GM10248 (cell line): ENCODE measurements at regions not wholly inside any gene's neighbourhood (a gene's known extent, or its start where the extent isn't known, plus 50 kb on each side); places are given as distances from the start of the nearest gene placed in this dataset.

ENCODE experiments used
- CTCF ChIA-PET: fragments of 300-600 bp; sonication (Branson Sonifier 250); formaldehyde crosslinking; extraction: SDS; loops from one replicate; lab custom pipeline; 2021; ENCODE audit warnings: antibody characterized with exemption; lab: Yijun Ruan, JAX
- POLR2A ChIA-PET: fragments of 350-650 bp; sonication (Branson Sonifier 250); formaldehyde crosslinking; extraction: SDS; loops from one replicate; lab custom pipeline; 2020; ENCODE audit warnings: antibody characterized with exemption; lab: Yijun Ruan, JAX
- DNase-seq: peaks from one replicate; pipeline ENCODE4 v3.0.0; 2012; ENCODE audit errors: extremely low spot score
- TF ChIP-seq, protein P1 (sequence below): IDR thresholded peaks from 2 replicates; pipeline ENCODE4 v1.5.1; 2012; ENCODE audit warnings: mild to moderate bottlenecking, low read depth; ENCODE audit errors: extremely low read depth, missing control alignments, control extremely low read depth

DNA sequence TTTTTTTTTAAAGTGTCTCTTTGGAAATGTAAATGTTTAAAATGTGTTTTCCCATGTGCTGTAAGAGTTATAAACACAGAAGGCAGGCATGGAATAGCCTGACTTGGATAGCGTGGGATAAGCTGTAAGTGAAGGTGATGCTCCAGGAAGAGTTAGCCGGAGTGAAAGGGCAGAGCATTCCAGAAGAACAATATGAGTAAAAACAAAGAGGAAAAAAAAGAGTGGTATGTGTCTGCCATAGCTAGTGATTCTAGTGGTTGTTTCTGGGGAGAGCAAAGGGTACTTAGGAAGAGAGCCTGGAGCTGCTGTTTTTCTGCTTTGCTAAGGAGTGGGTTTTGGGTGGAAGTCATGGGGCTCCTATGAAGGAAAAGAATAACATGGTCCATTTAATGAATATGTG lies 126.9 kb upstream of the DLGAP1 start:
- no peak for DNase-seq
- TF ChIP-seq, protein P1, sequence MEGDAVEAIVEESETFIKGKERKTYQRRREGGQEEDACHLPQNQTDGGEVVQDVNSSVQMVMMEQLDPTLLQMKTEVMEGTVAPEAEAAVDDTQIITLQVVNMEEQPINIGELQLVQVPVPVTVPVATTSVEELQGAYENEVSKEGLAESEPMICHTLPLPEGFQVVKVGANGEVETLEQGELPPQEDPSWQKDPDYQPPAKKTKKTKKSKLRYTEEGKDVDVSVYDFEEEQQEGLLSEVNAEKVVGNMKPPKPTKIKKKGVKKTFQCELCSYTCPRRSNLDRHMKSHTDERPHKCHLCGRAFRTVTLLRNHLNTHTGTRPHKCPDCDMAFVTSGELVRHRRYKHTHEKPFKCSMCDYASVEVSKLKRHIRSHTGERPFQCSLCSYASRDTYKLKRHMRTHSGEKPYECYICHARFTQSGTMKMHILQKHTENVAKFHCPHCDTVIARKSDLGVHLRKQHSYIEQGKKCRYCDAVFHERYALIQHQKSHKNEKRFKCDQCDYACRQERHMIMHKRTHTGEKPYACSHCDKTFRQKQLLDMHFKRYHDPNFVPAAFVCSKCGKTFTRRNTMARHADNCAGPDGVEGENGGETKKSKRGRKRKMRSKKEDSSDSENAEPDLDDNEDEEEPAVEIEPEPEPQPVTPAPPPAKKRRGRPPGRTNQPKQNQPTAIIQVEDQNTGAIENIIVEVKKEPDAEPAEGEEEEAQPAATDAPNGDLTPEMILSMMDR: no peak
- ChIA-PET CTCF (no interaction called here), POLR2A (no interaction called here)

DNA sequence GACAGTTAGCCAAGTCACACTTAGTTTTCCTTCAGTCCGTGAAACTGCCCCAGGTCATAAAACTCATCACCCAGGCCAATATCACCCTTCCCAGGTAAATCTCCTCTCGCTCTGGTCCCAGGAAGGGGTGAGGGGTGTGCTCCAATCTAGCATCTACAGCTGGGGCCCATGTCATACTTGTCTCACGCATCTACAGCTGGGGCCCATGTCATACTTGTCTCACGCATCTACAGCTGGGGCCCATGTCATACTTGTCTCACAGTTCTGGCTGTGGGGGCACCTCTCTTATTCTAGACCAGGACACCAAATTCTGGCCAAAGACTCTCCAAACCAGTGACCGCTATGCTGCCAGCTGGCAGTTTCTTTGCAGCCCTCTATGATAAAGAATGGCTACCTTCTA lies 123.3 kb upstream of the DLGAP1 start:
- POLR2A ChIA-PET: no interaction called here
- no peak for DNase-seq
- TF ChIP-seq, protein P1: no peak
- CTCF ChIA-PET: no interaction called here

DNA sequence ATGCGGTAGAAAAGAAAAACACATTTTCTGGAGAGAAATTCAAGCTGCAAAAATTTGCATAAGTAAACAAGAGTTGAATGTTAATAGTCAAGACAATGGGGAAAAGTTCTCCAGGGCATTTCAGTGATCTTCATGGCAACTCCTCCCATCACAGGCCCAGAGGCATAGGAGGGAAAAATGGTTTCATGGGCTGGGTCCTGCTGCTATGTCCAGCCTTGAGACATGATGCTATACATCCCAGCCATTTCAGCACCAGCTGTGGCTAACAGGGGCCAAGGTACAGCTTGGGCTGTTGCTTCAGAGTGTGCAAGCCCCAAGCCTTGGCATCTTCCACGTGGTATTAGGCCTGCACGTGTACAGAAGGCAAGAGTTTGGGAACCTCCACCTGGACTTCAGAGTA lies 118.6 kb upstream of the DLGAP1 start:
- TF ChIP-seq, protein P1: no peak
- ChIA-PET CTCF (no interaction called here), POLR2A (no interaction called here)
- no peak for DNase-seq

DNA sequence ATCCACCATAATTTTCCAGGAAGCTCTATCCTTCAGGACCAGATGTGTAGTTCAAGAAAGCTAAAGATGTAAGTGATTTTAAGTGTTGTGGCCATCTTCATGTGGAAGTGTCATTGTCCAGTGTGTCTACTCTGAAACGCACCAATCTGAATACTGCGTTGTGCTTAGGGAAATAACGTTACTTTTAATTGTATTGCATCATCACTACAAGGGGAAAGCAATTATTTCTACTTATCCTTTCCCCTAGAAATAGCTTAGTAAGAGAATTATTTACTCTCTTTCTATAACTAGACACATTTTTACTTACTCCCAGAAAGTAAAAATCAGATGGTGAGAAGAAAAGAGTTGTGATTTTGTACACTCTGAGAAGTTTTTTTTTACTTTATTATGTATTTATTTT lies 102.4 kb upstream of the DLGAP1 start:
- no peak for DNase-seq
- TF ChIP-seq, protein P1: no peak
- ChIA-PET CTCF (no interaction called here), POLR2A (no interaction called here)

DNA sequence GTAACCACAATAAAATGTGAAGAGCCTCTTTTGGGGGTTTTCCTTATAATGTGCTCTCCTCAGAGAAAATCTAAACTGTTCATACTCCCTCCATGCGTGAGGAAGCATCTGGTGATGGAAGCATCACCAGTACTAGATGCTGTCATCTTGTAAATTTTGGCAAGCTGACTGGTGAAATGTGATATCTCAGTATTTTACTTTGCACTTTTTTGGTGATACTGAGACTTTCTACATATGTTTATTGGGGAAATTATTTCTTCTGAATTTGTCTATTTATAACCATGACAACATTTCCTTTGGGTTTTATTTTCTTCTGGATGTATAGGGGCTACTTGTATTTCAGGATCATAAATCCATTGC lies 95.9 kb upstream of the DLGAP1 start:
- POLR2A ChIA-PET: no interaction called here
- DNase-seq: no peak
- TF ChIP-seq, protein P1: no peak
- CTCF ChIA-PET: no interaction called here

DNA sequence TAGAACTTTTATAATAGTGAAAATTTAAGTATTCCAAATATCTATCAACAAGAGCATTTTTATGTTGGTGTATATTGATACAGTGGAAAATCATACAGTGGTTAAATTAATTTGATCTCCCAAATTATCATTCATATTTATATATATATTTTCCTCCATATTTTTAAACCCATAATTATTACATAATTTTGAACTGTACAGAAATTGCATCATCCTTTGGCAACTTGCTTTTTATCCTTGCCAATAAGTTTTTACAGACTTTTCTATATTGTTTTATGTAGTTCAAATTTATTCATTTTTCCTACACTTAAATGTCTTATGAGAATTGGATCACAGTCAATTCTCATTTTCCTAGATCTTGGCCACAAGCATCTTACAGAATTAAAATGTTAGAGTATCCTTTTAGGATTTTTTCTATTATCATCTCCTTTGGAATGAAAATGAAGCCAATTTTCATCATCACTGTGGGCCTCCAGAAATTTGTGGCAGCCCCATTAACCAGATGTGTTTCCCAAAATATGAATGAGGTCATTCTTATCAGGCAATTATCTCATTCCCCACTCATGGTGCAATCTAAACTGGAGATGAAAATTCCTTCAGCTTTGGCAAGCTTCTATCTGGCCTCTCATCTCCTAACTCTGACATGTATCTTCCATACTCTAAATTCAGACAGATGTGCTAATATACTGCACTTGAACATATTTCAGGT lies 94.2 kb upstream of the DLGAP1 start:
- TF ChIP-seq, protein P1: no peak
- POLR2A ChIA-PET: no interaction called here
- DNase-seq: no peak
- CTCF ChIA-PET: no interaction called here

DNA sequence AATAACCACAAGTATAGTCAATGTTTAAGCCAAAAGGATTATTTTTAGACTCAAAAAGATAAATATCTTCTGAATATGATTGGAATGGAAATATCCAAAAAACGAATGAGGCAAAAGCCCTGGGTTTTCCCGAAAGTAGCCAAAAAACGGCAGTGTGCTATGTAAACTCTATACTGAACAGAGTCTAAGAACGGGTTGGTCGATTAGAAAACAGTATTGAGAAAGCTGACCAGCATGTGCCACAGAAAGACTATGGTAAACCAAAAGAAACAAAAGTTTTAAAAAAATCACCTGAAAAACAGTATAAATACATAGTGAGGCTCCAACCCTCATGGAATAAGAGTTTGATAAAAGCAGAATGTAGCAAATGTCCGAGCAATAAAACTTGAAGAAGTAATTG lies 92.0 kb upstream of the DLGAP1 start:
- CTCF ChIA-PET: no interaction called here
- TF ChIP-seq, protein P1: no peak
- DNase-seq: no peak
- POLR2A ChIA-PET: no interaction called here
